Coronary artery (tissue), 2 donors: ENCODE measurements at regions not wholly inside any gene's neighbourhood (a gene's known extent, or its start where the extent isn't known, plus 50 kb on each side); places are given as distances from the start of the nearest gene placed in this dataset.

Experiments
- DNase-seq: peaks from one replicate; pipeline ENCODE4 v3.0.0-alpha.2; 2017; ENCODE audit warnings: low spot score
- H3K27ac ChIP-seq, 2 donors: fragments of 200-600 bp; sonication (generic); one replicate each; pipeline ENCODE4 v1.5.1; 2016 to 2019
- H3K4me3 ChIP-seq: fragments of 200-600 bp; sonication (generic); 2 replicates; pipeline ENCODE4 v1.5.1; 2016; ENCODE audit warnings: mild to moderate bottlenecking, moderate library complexity
- TF ChIP-seq, protein P1 (sequence below): fragments of 200-600 bp; sonication (generic); IDR thresholded peaks from one replicate; pipeline ENCODE4 v1.5.1; 2019; ENCODE audit warnings: antibody characterized with exemption

DNA sequence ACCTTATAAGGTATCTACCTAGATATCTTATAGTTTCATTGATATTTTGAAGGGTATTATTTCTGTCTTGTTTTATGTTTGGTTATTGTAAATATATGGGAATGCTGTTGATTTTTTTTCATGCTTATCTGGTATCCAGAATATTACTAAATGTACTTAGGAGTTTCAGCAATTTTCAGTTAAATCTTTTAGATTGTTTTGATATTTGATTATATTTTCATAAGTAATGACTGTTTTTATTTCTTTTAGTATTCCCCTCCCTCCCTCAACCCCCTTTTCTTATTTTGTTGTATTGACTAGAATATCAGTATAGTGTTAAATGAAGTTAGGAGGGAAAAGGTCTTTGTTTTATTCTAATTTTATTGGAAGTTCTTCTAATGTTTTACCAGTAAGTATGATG, 344.4 kb upstream of the PROX1 start:
- H3K27ac ChIP-seq, result no peak overlapping the region
- no peak for DNase-seq
- TF ChIP-seq, protein P1, sequence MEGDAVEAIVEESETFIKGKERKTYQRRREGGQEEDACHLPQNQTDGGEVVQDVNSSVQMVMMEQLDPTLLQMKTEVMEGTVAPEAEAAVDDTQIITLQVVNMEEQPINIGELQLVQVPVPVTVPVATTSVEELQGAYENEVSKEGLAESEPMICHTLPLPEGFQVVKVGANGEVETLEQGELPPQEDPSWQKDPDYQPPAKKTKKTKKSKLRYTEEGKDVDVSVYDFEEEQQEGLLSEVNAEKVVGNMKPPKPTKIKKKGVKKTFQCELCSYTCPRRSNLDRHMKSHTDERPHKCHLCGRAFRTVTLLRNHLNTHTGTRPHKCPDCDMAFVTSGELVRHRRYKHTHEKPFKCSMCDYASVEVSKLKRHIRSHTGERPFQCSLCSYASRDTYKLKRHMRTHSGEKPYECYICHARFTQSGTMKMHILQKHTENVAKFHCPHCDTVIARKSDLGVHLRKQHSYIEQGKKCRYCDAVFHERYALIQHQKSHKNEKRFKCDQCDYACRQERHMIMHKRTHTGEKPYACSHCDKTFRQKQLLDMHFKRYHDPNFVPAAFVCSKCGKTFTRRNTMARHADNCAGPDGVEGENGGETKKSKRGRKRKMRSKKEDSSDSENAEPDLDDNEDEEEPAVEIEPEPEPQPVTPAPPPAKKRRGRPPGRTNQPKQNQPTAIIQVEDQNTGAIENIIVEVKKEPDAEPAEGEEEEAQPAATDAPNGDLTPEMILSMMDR, result no peak
- no peak overlapping the region for H3K4me3 ChIP-seq

DNA sequence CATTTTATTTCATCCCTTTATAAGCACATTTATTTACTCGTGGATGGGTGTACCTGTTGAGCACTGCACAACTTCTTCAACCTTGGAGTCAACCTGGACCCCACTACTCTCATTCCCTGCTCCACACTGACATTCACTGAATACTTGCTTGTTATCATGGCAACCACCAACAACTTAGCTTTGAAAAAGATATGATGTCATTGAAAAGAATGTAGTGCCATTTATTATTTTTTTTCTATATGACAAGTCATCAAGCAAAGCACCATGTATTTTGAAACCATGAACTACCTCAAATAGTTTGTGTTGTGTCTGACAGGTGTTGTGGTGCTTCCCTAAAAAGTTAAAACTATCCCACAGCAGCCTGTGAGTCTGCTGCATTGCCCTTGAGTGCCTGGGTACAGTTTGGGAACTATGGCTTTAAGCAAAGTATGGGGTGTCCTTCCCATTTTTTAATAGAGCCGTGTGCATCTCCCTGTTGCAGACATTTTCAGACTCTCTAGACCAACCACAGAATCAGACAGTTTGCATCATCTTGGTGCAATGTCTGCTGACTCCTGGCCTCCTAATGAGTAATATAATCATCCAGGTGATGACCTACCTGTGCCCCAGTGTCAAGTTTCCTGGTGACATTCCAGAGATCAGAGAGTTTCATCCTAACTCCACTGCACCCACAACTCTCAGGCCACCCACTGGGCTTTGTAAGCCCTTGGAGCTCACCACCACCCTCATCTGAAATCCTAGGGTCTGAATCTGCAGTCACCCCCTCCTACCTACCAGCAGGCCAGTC, 339.7 kb upstream of the PROX1 start:
- Histone ChIP-seq H3K4me3 (no peak overlapping the region), H3K27ac (no peak overlapping the region)
- TF ChIP-seq, protein P1, result no peak

GRCh38 chr1:213649373-213649772, 338.4 kb upstream of the PROX1 start:
- TF ChIP-seq, protein P1, result no peak
- Histone ChIP-seq H3K4me3 (no peak overlapping the region), H3K27ac (no peak overlapping the region)
- DNase-seq, result no peak

More for the DNA sequence above, 339.7 kb upstream of the PROX1 start:
- DNase-seq, result no peak

DNA sequence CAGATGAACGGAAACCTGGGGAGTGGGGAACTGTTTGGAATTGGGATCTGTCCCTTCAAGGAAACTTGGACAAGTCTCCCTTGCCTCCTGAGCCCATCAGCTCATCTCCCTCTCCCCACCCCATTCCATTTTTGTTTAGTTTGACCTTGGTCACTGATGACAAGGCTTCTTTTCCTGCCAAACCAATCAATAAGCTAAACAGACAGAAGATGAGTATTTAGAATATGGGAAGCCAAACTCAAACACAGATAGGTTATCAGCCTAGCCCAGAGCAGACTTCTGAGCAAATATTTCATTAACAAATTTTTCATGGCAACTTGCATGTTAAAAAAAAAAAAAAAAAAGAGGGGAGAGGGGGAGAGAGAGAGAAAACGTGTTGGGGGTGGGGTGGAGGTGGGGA, 337.2 kb upstream of the PROX1 start:
- no peak overlapping the region for H3K4me3 ChIP-seq
- DNase-seq, result no peak
- TF ChIP-seq, protein P1, result no peak
- no peak overlapping the region for H3K27ac ChIP-seq

- Histone ChIP-seq H3K4me3 (no peak overlapping the region), H3K27ac (no peak overlapping the region)
- TF ChIP-seq, protein P1, result no peak
- no peak for DNase-seq
Measured at GRCh38 chr1:213651077-213651476, 336.7 kb upstream of the PROX1 start.

DNA sequence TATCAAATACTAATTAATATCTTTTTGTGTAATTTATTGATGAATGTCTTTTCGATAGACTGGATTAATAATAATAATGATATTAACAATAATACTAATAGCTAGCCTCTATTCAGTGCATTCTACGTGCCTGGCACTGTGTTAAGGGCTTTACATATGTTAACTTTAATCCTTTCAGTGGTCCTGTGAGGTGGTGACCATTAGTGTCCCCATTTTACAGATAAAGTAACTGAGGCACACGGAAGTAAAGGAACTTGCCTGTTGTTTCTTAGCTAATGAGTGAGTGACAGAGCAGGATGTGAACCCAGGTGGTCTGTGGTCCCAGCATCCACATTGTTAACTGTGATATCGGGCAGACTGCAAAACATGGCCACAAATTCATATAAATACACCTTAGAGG, 335.7 kb upstream of the PROX1 start:
- TF ChIP-seq, protein P1, result no peak

DNA sequence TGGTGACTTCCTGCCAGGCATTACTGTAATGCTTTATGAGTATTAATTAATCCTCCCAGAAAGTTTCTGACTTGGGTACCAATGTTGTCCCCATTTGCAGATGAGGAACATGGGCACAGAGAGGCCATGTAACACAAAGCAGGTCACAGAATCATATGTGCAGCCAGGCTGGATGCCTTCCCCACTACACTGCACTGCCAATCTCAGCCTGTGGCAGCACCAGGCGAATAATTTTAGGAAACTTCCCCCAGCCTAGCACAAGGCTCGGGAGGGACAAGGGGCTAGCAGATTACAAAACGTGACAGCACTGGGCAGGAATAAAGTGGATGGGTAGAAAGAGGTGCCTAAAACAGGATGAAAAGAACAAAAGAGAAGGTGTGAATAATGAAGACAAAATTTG, 331.7 kb upstream of the PROX1 start:
- TF ChIP-seq, protein P1, result no peak

More for the DNA sequence above, 335.7 kb upstream of the PROX1 start:
- Histone ChIP-seq H3K4me3 (no peak overlapping the region), H3K27ac (no peak overlapping the region)
- no peak for DNase-seq

More for the DNA sequence above, 331.7 kb upstream of the PROX1 start:
- Histone ChIP-seq H3K4me3 (no peak overlapping the region), H3K27ac (no peak overlapping the region)
- no peak for DNase-seq
